ENCODE measurements at regions not wholly inside any gene's neighbourhood (a gene's known extent, or its start where the extent isn't known, plus 50 kb on each side); places are given as distances from the start of the nearest gene placed in this dataset.

- no peaks in the 10 kb centered on the region for H3K79me1 ChIP-seq (ENCODE audit: low read depth, low read length)
- H4K8ac ChIP-seq (ENCODE audit: low read depth, low read length): no peak overlapping the region
- no peak for DNase-seq (ENCODE audit: low spot score)
Observed at GRCh38 chr16:86059253-86060171, 160.6 kb downstream of the IRF8 start.

GRCh38 chr16:86060381-86061317 is 161.7 kb downstream of the IRF8 start:
- H3K27ac ChIP-seq (replicated peaks; ENCODE audit: low read length): no peak overlapping the region
- H3K79me1 ChIP-seq (ENCODE audit: low read depth, low read length): peaks cover 2% of the 10 kb centered on the region
- H3K27me3 ChIP-seq (ENCODE audit: control insufficient read depth in 3 of 3, insufficient read depth in 3 of 3, low read depth in 1 of 3, low read length in 3 of 3): peaks cover 0 to 24% (median 2%) of the 10 kb centered on the region in 3 experiments
- no peaks in the 10 kb centered on the region for H3K36me3 ChIP-seq (replicated peaks in 1 of 2; ENCODE audit: control insufficient read depth in 2 of 2, insufficient read depth in 2 of 2, low read length in 2 of 2)
- no peak overlapping the region for H3K18ac ChIP-seq (ENCODE audit: low read length)
- no peak overlapping the region for H3K4me3 ChIP-seq (ENCODE audit: low read length in 2 of 2)
- H4K91ac ChIP-seq (ENCODE audit: low read depth, low read length, poor library complexity): no peak overlapping the region
- H2BK5ac ChIP-seq (ENCODE audit: low read length): no peak overlapping the region
- WGBS, 2 donors (ENCODE audit: extremely low coverage in 2 of 2, insufficient read length in 2 of 2, insufficient replicate concordance in 1 of 2): no CpG with 5 or more reads among the region's 28 CpGs
- no peak overlapping the region for H3K4me2 ChIP-seq (ENCODE audit: insufficient read depth, low read length, poor library complexity, severe bottlenecking)
- peak overlapping the region; percentile 3 for H3K23ac ChIP-seq (ENCODE audit: low read depth, low read length, poor library complexity)
- H3K14ac ChIP-seq (ENCODE audit: low read length): peak overlapping the region; percentile 31
- H2AK5ac ChIP-seq (ENCODE audit: low read depth, low read length): no peak overlapping the region
- no peak overlapping the region for H4K8ac ChIP-seq (ENCODE audit: low read depth, low read length)
- no peak overlapping the region for H3K4ac ChIP-seq (ENCODE audit: low read length)
- no peak for DNase-seq (ENCODE audit: low spot score)
- peak overlapping the region; percentile 24 for H2BK12ac ChIP-seq (ENCODE audit: low read length)
- no peak overlapping the region for H3K9ac ChIP-seq (ENCODE audit: low read depth, low read length, poor library complexity)
- H2BK15ac ChIP-seq (ENCODE audit: low read length): peak overlapping the region; percentile 88
- H2AFZ ChIP-seq (ENCODE audit: low read length): no peak overlapping the region
- H2BK120ac ChIP-seq (ENCODE audit: low read depth, low read length): no peak overlapping the region
- H3K4me1 ChIP-seq (ENCODE audit: control insufficient read depth in 2 of 2, insufficient read depth in 1 of 2, low read depth in 1 of 2, low read length in 2 of 2): peaks cover 0 to 1% of the 10 kb centered on the region in 2 donors
- H3K9me3 ChIP-seq (replicated peaks in 1 of 2; ENCODE audit: control insufficient read depth in 2 of 2, insufficient read depth in 1 of 2, low read depth in 1 of 2, low read length in 2 of 2): peaks cover 0 to 3% of the 10 kb centered on the region in 2 donors

More at GRCh38 chr16:86059253-86060171, 160.6 kb downstream of the IRF8 start:
- Histone ChIP-seq H4K91ac (ENCODE audit: low read depth, low read length, poor library complexity) (no peak overlapping the region), H2AFZ (ENCODE audit: low read length) (no peak overlapping the region), H3K9ac (ENCODE audit: low read depth, low read length, poor library complexity) (no peak overlapping the region), H3K27me3 (ENCODE audit: control insufficient read depth in 3 of 3, insufficient read depth in 3 of 3, low read depth in 1 of 3, low read length in 3 of 3) (peaks cover 0 to 24% (median 2%) of the 10 kb centered on the region in 3 experiments), H2BK5ac (ENCODE audit: low read length) (no peak overlapping the region), H3K14ac (ENCODE audit: low read length) (no peak overlapping the region), H2BK15ac (ENCODE audit: low read length) (no peak overlapping the region), H3K36me3 (replicated peaks in 1 of 2; ENCODE audit: control insufficient read depth in 2 of 2, insufficient read depth in 2 of 2, low read length in 2 of 2) (no peaks in the 10 kb centered on the region), H3K4me2 (ENCODE audit: insufficient read depth, low read length, poor library complexity, severe bottlenecking) (no peak overlapping the region), H3K4ac (ENCODE audit: low read length) (no peak overlapping the region), H3K4me3 (ENCODE audit: low read length in 2 of 2) (no peak overlapping the region), H3K18ac (ENCODE audit: low read length) (no peak overlapping the region), H3K23ac (ENCODE audit: low read depth, low read length, poor library complexity) (no peak overlapping the region), H3K4me1 (ENCODE audit: control insufficient read depth in 2 of 2, insufficient read depth in 1 of 2, low read depth in 1 of 2, low read length in 2 of 2) (peaks cover 0 to 1% of the 10 kb centered on the region in 2 donors), H2BK12ac (ENCODE audit: low read length) (no peak overlapping the region), H2BK120ac (ENCODE audit: low read depth, low read length) (no peak overlapping the region), H3K27ac (replicated peaks; ENCODE audit: low read length) (no peak overlapping the region), H2AK5ac (ENCODE audit: low read depth, low read length) (no peak overlapping the region), H3K9me3 (replicated peaks in 1 of 2; ENCODE audit: control insufficient read depth in 2 of 2, insufficient read depth in 1 of 2, low read depth in 1 of 2, low read length in 2 of 2) (peaks cover 0 to 3% of the 10 kb centered on the region in 2 donors)
- no CpG with 5 or more reads among the region's 15 CpGs for WGBS, 2 donors (ENCODE audit: extremely low coverage in 2 of 2, insufficient read length in 2 of 2, insufficient replicate concordance in 1 of 2)

GRCh38 chr16:86061318-86061695 is 162.3 kb downstream of the IRF8 start:
- no peak overlapping the region for H3K27ac ChIP-seq (replicated peaks; ENCODE audit: low read length)
- peak overlapping the region; percentile 17 for H2BK120ac ChIP-seq (ENCODE audit: low read depth, low read length)
- H3K9ac ChIP-seq (ENCODE audit: low read depth, low read length, poor library complexity): no peak overlapping the region
- DNase-seq (ENCODE audit: low spot score): no peak
- H3K9me3 ChIP-seq (replicated peaks in 1 of 2; ENCODE audit: control insufficient read depth in 2 of 2, insufficient read depth in 1 of 2, low read depth in 1 of 2, low read length in 2 of 2): peaks cover 0 to 3% of the 10 kb centered on the region in 2 donors
- H4K91ac ChIP-seq (ENCODE audit: low read depth, low read length, poor library complexity): no peak overlapping the region
- no peak overlapping the region for H3K4ac ChIP-seq (ENCODE audit: low read length)
- no peaks in the 10 kb centered on the region for H3K36me3 ChIP-seq (replicated peaks in 1 of 2; ENCODE audit: control insufficient read depth in 2 of 2, insufficient read depth in 2 of 2, low read length in 2 of 2)
- no peak overlapping the region for H2AFZ ChIP-seq (ENCODE audit: low read length)
- H3K79me1 ChIP-seq (ENCODE audit: low read depth, low read length): peaks cover 2% of the 10 kb centered on the region
- no peak overlapping the region for H3K4me2 ChIP-seq (ENCODE audit: insufficient read depth, low read length, poor library complexity, severe bottlenecking)
- no CpG with 5 or more reads among the region's 11 CpGs for WGBS, 2 donors (ENCODE audit: extremely low coverage in 2 of 2, insufficient read length in 2 of 2, insufficient replicate concordance in 1 of 2)
- H3K14ac ChIP-seq (ENCODE audit: low read length): peak overlapping the region; percentile 31
- peak overlapping the region; percentile 3 for H3K23ac ChIP-seq (ENCODE audit: low read depth, low read length, poor library complexity)
- H2BK15ac ChIP-seq (ENCODE audit: low read length): peak overlapping the region; percentile 88
- H4K8ac ChIP-seq (ENCODE audit: low read depth, low read length): no peak overlapping the region
- no peak overlapping the region for H2BK5ac ChIP-seq (ENCODE audit: low read length)
- no peak overlapping the region for H3K4me3 ChIP-seq (ENCODE audit: low read length in 2 of 2)
- no peak overlapping the region for H2BK12ac ChIP-seq (ENCODE audit: low read length)
- H3K27me3 ChIP-seq (ENCODE audit: control insufficient read depth in 3 of 3, insufficient read depth in 3 of 3, low read depth in 1 of 3, low read length in 3 of 3): peaks cover 0 to 30% (median 2%) of the 10 kb centered on the region in 3 experiments
- peaks cover 0 to 4% of the 10 kb centered on the region in 2 donors for H3K4me1 ChIP-seq (ENCODE audit: control insufficient read depth in 2 of 2, insufficient read depth in 1 of 2, low read depth in 1 of 2, low read length in 2 of 2)
- H2AK5ac ChIP-seq (ENCODE audit: low read depth, low read length): no peak overlapping the region
- peak overlapping the region; percentile 16 for H3K18ac ChIP-seq (ENCODE audit: low read length)
